Pons (tissue), 1 donor: ENCODE measurements at regions not wholly inside any gene's neighbourhood (a gene's known extent, or its start where the extent isn't known, plus 50 kb on each side); places are given as distances from the start of the nearest gene placed in this dataset.

Experiments used
- DNase-seq: peaks from one replicate; pipeline ENCODE4 v3.0.0-alpha.2; 2016; ENCODE audit warnings: low spot score

DNA sequence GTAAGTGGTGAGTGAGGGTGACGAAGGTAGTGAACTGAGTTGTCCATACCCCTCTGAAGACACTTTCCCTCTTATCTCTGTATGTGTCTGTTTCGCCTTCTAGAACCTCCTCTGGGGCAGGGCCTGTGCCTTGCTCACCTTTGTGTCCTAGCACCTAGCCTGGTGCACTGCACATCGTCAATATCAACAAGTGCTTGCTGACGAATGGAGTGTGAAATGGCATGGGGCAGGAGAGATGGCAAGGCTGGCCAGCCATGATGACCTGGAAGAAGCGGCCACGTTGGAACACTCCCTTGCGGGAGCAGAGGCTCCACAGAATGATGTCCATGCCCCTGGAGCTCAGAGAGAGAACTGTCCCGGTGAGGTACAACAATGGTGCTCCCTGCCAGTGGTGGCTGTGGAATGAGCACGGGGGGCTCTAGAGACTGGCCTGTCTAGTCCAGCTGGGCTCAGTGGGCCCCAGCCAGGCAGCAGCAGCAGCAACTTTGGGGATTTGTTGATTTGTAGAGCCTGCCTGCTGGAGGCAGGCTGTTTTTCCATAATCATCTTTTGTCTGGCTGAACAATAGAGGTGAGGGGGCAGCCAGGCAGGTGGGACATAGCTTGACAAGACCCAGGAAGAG, 112.2 kb upstream of the PJA1 start:
- no peak for DNase-seq

DNA sequence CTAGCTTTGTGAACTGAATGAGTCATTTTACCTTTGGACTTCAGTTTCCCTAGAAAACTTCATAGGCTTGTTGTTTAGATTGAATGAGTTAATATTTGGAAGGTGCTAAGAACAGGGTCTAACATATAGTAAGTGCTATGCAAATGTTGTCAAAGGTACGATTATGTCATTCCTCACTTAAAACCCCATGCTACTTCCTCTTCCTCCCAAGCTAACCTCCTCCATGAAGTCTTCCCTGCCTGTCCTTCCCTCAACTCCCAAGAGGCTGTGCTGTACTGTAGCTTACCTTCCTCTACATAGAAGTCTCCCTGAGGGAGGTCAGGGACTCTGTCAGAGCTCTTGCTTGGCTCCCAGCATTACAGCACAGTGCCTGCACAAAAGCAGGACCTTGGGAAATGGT, 103.4 kb upstream of the PJA1 start:
- no peak for DNase-seq

- no peak for DNase-seq
Observed at GRCh38 chrX:69264158-69264581, 98.9 kb upstream of the PJA1 start.

DNA sequence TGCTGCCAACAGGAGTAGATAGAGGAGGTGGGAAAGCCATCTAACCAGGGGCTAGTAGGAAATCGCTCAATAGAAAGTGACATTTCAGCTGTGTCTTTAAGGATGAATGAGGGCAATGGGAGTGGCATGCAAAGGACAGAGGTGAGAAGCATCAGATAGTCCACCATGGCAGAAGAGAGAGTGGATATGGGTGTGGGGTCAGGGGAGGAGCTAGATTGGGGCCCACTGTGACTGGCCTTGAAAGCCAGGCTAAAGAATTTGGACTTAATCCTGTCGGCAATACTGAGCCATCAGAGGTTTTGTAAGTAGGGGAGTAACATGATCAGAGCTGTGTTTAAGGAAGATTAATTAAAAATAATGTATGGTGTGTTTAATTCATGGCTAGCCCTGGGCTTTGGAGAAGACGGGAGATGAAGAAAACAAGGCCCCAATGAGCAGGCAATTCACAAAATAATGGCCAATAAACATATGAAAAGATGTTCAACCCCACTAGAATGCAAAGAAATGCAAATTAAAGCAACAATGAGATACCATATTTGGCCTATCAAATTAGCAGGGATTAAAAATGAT, 98.1 kb upstream of the PJA1 start:
- no peak for DNase-seq

GRCh38 chrX:69262036-69262936, 97.0 kb upstream of the PJA1 start:
- no peak for DNase-seq

DNA sequence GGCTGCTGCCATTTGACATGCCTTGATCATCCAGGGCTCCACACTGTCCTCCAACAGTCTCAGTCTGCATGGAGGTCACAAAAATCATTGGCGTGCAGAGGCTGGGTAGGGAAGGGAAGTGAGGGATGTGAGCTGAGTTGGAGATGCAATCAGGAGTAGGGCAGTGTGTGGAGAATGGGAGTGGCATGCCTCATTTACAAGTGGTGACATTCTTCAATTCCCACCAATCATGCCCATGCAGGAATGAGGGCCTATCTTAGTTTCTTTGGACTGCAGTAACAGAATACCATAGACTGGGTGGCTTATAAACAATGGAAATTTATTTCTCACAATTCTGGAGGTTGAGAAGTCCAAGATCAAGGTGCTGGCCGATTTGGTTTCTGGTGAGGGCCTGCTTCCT, 94.9 kb upstream of the PJA1 start:
- DNase-seq, result no peak

DNA sequence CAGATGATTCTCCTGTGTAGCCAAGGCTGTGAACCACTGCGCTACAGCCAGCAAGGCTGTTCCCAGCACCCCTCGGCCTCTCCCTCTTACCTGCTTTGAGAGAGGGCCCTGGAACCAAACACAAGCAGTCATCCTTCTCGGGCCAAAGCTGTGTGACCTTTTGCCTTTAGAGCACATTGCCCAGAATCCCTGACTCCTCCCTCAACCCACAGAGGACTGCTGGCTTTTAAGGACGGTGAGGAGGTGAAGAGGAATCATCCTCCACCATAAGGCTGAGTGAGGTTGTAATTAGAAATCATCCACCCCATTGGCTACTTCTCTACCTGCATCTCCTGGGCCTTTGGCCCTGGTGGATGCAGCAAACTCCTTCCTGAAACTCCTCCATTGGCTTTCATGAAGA, 93.6 kb upstream of the PJA1 start:
- DNase-seq, result no peak

DNA sequence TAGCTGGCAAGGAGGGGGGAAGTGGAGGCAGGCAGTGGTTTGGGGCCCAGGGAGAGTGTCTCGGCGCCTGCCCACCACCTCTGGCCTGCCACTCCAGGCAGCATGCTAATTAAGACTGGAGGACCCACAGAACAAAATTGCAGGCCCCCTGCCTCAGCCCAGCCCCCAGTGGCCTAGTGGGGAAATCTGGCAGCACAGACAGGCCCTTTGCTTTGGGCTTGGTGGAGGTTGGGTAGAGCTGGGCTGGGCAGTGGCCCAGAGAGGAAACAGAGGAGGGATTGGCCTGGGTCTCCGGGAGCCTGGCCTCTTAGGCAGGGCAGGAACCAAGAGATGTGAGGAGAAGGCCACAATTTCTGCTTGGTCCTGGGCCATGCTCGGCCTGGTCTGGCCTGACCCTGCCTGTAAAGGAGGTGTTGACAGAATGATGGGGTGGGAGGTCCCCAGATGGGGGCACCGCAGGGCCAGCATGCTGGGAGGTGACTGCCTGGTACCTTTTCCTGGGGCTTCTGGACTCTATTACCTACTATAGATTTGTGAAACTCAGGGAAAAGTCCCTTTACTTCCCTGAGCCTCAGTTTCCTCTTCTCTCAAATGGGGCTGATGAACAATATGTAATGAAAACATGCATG, 92.4 kb upstream of the PJA1 start:
- DNase-seq, result no peak

- no peak for DNase-seq
Observed at GRCh38 chrX:69256291-69256565, 91.0 kb upstream of the PJA1 start.

GRCh38 chrX:69255441-69256290, 90.4 kb upstream of the PJA1 start:
- no peak for DNase-seq

DNA sequence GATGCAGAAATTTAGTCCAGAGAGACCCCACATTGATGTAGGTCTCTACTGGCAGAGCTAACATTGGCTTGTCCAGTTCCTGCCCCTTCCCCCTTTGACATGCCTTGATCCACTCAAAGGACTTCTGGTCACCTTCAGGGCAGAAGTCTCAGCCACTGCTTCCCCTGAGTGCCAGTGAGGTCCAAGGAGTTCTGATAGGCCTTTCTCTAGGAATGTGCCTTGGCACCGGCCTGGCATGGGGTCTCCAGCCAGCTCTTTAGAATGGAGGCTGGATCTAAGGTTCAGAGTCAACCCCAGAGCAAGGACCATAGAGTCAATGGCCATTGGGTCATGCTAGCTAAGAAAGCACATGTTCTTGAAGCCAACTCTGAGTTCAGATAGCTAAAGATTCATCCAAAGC, 88.6 kb upstream of the PJA1 start:
- no peak for DNase-seq

DNA sequence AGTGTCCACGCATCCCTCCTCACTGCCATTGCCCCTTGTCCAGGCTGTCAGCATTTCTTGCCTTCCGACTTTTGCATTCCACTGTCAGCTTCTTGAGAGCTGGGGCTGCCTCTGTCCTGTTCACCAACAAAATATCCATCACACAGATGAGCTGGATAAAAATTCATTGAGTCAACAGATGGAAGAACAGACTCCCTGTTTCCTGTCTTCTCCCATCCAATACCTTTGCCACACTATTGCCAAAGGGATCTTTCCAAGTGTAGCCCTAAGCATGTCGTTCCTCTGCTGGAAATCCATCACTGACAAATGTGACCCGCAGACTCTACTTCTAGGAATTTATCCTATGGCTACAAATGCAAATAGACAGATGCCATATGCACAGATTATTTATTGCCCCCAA, 78.0 kb upstream of the PJA1 start:
- DNase-seq, result no peak

- no peak for DNase-seq
Observed at GRCh38 chrX:69238887-69239231, 73.6 kb upstream of the PJA1 start.

DNA sequence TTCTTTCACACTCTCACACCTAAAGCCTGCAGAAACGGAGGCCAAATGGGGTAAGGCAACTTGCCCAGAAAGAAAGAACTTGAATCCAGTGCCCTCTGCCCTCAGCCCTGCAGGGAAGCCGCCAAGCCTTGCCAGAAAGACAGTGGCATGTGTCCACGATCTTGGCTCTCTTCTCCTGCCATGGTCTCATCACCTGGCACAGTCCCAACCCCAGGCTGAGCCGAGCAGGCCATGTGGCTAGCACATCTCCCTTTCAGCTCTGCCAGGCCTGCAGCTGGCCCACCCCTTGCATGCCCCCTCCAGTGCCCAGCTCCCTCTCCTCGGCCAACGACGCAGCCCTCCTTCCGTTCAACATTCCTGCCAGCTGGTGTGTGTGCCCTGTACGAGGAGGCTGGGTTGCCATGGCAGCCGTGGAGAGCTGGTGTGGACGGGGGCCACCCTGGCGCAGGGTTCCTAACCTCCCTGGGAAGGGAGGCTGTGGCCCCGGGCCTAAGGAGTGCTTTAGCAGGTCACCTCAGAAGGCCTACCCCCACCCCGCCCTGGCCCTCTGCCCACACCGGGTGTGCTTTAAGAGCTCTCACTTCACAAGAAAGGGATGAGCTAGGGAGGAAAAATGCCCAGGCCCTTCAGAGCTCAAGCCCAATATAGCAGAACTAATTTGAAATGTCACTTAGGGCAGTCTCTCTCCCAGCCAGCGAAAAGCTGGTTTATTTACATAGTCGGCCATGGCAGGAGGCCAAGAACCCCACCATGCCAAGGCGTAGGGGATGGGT, 73.0 kb upstream of the PJA1 start:
- peak; percentile 71 for DNase-seq

DNA sequence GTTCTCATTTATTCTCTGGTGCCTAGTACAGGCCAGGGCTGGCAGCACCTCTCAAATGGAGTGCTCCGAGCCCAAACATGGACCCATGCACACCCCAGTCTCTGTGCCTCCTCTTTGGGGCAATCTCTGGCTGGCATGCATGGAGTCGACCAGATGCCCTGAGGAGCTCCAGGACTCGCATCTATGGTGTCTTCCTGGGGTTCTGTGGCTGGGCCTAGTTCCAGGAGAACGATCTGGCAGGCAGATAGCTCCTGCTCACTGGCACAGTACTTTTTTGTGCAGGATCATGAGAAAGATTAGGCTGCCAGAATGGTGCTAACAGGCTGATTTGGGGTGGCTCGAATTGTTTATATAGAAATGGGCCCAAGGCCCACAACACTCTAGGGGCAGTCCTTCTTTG, 72.0 kb upstream of the PJA1 start:
- DNase-seq, result no peak

DNA sequence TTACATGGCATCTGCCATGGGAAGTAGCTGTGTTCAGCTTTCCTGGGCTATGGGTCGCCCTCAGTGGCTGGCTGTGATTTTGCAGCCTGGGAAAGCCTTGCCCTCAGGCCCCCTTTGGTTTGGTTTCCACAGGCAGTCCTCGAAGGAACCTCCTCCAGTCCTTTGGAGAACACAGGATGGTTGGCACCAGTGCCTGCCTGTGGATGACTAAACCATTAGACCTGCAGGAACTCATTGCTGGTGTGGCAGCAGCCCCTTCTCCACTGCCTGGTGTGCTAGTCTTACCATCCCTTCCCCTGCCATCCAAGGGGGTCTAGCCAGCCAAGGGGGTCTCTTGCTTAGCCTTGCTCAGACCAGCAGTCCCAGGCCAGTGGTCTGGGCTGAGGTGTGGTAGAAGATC, 71.4 kb upstream of the PJA1 start:
- DNase-seq, result no peak

GRCh38 chrX:69234624-69235023, 69.4 kb upstream of the PJA1 start:
- no peak for DNase-seq

- no peak for DNase-seq
Observed at GRCh38 chrX:69232945-69233344, 67.7 kb upstream of the PJA1 start.

GRCh38 chrX:69231903-69232302, 66.7 kb upstream of the PJA1 start:
- DNase-seq, result no peak

GRCh38 chrX:69229436-69229835, 64.2 kb upstream of the PJA1 start:
- DNase-seq, result no peak

DNA sequence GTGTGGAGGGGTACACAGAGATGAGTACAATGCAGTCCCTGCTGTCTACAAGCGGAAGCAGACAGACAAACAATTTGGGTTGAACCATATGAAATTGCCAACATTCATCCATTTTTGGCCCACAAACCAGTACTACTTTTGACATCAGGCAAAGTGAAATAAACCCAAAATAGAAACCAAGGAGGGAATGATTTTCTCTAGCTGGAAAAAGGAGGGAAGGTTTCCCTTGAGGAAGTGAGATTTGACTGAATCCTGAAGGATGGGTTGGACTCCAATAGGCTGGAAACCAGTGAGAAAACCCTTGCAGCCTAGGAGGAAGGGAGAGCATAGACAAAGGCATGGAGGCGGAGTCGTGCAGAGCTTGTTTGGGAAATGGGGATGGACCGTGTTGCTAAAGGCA, 63.5 kb upstream of the PJA1 start:
- no peak for DNase-seq
